CD4-positive, alpha-beta T cell treated with Interleukin-10 for 1 hour (primary cell): ENCODE measurements at regions not wholly inside any gene's neighbourhood (a gene's known extent, or its start where the extent isn't known, plus 50 kb on each side); places are given as distances from the start of the nearest gene placed in this dataset.

ENCODE experiments used
- DNase-seq: peaks from one replicate; pipeline ENCODE4 v3.0.0-alpha.2; 2020

GRCh38 chr15:31456354-31457060, 129.9 kb downstream of the KLF13 start:
- DNase-seq: no peak

- DNase-seq: no peak
Measured at GRCh38 chr15:31457161-31457560, 130.5 kb downstream of the KLF13 start.

GRCh38 chr15:31457631-31458526, 131.2 kb downstream of the KLF13 start:
- no peak for DNase-seq

- no peak for DNase-seq
Measured at GRCh38 chr15:31458596-31459399, 132.2 kb downstream of the KLF13 start.

GRCh38 chr15:31459400-31459748, 132.7 kb downstream of the KLF13 start:
- no peak for DNase-seq

GRCh38 chr15:31461375-31461774, 134.7 kb downstream of the KLF13 start:
- DNase-seq: no peak

- no peak for DNase-seq
Measured at GRCh38 chr15:31461911-31462480, 135.4 kb downstream of the KLF13 start.

- no peak for DNase-seq
Measured at GRCh38 chr15:31463521-31464102, 137.0 kb downstream of the KLF13 start.

- no peak for DNase-seq
Measured at GRCh38 chr15:31464216-31465082, 137.8 kb downstream of the KLF13 start.

- no peak for DNase-seq
Measured at GRCh38 chr15:31465083-31465955, 138.7 kb downstream of the KLF13 start.

GRCh38 chr15:31467361-31467760, 140.7 kb downstream of the KLF13 start:
- DNase-seq: no peak

- DNase-seq: no peak
Measured at GRCh38 chr15:31468911-31469785, 142.5 kb downstream of the KLF13 start.

- DNase-seq: no peak
Measured at GRCh38 chr15:31469786-31470525, 143.3 kb downstream of the KLF13 start.

GRCh38 chr15:31470756-31471155, 144.1 kb downstream of the KLF13 start:
- DNase-seq: no peak

GRCh38 chr15:31471731-31472430, 145.2 kb downstream of the KLF13 start:
- DNase-seq: no peak

- peak; percentile 66 for DNase-seq
Measured at GRCh38 chr15:31472636-31473384, 146.2 kb downstream of the KLF13 start.

GRCh38 chr15:31473385-31474058, 146.9 kb downstream of the KLF13 start:
- DNase-seq: no peak
